ENCODE measurements at regions not wholly inside any gene's neighbourhood (a gene's known extent, or its start where the extent isn't known, plus 50 kb on each side); places are given as distances from the start of the nearest gene placed in this dataset.

- no peak for DNase-seq
These were observed 752.3 kb upstream of the ADAMTS5 start for GRCh38 chr21:27719226-27719625.

GRCh38 chr21:27715131-27715530, 748.2 kb upstream of the ADAMTS5 start:
- DNase-seq: peak; percentile 57 to 81

GRCh38 chr21:27713154-27714109, 746.5 kb upstream of the ADAMTS5 start:
- peak in 1 of 2 experiments; percentile 7 for DNase-seq

- no peak for DNase-seq
These were observed 737.8 kb upstream of the ADAMTS5 start for GRCh38 chr21:27704567-27705166.

- no peak for DNase-seq
These were observed 736.9 kb upstream of the ADAMTS5 start for GRCh38 chr21:27703791-27704190.

- DNase-seq: peak; percentile 80 to 92
These were observed 734.2 kb upstream of the ADAMTS5 start for GRCh38 chr21:27700974-27701614.

- no peak for DNase-seq
These were observed 728.4 kb upstream of the ADAMTS5 start for GRCh38 chr21:27695246-27695645.

- peak in 1 of 2 experiments; percentile 4 for DNase-seq
These were observed 727.8 kb upstream of the ADAMTS5 start for GRCh38 chr21:27694667-27695066.

GRCh38 chr21:27693376-27693775, 726.5 kb upstream of the ADAMTS5 start:
- no peak for DNase-seq

GRCh38 chr21:27691516-27691915, 724.6 kb upstream of the ADAMTS5 start:
- no peak for DNase-seq

GRCh38 chr21:27691006-27691405, 724.1 kb upstream of the ADAMTS5 start:
- no peak for DNase-seq

GRCh38 chr21:27690426-27690825, 723.5 kb upstream of the ADAMTS5 start:
- DNase-seq: no peak

GRCh38 chr21:27688773-27689172, 721.9 kb upstream of the ADAMTS5 start:
- no peak for DNase-seq

- DNase-seq: no peak
These were observed 716.4 kb upstream of the ADAMTS5 start for GRCh38 chr21:27683292-27683691.

GRCh38 chr21:27681841-27682240, 715.0 kb upstream of the ADAMTS5 start:
- no peak for DNase-seq

- DNase-seq: no peak
These were observed 714.1 kb upstream of the ADAMTS5 start for GRCh38 chr21:27681038-27681437.

GRCh38 chr21:27680181-27680580, 713.3 kb upstream of the ADAMTS5 start:
- DNase-seq: no peak

- no peak for DNase-seq
These were observed 711.6 kb upstream of the ADAMTS5 start for GRCh38 chr21:27678511-27678910.

GRCh38 chr21:27677546-27677945, 710.7 kb upstream of the ADAMTS5 start:
- DNase-seq: no peak

- DNase-seq: no peak
These were observed 708.4 kb upstream of the ADAMTS5 start for GRCh38 chr21:27675306-27675705.

- DNase-seq: no peak
These were observed 707.2 kb upstream of the ADAMTS5 start for GRCh38 chr21:27674041-27674615.

GRCh38 chr21:27673581-27673980, 706.7 kb upstream of the ADAMTS5 start:
- no peak for DNase-seq

GRCh38 chr21:27671207-27671606, 704.3 kb upstream of the ADAMTS5 start:
- DNase-seq: no peak

All from NCI-H524 (cell line).